ENCODE measurements at regions not wholly inside any gene's neighbourhood (a gene's known extent, or its start where the extent isn't known, plus 50 kb on each side); places are given as distances from the start of the nearest gene placed in this dataset.

DNA sequence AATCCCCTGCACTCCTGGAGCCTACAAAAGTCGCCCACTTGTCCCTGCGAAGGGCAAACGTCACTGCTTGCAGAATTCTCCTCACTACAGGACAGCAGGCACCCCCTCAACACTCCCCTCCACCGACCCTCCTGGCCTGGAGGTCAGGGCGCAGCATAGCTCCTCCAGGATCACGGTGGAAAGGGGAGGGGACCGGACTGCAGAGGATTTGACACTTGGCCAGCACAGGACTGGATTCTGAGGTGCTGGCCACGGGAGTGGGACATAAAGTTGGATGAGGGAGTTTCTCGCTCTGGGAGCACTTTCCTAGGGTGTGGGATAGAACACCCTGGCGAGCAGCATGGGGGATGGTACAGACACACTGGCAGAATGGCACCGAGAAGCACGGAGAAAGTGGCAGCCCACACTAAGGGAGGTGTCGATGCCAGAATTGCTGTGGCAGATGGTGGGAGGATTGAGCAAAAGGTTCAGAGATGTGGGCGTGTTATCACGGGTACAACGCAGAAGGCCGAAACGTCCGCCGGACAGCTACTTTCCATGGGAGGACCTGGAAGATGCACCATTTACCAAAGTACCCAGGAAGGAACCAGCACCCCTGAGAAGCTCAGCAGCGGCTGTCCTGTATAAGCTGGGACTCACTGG, 51.4 kb upstream of the DIO3 start:
- DNase-seq, result no peak

GRCh38 chr14:101511199-101511598, 50.1 kb upstream of the DIO3 start:
- DNase-seq, result no peak
- TF ChIP-seq POLR2A (IDR thresholded peaks at IDR 0.05; ENCODE audit: low read length), result no peak
- no peak for TF ChIP-seq GATA1 (IDR thresholded peaks at IDR 0.05; ENCODE audit: low read depth, low read length)

More for the DNA sequence above, 51.4 kb upstream of the DIO3 start:
- TF ChIP-seq GATA1 (IDR thresholded peaks at IDR 0.05; ENCODE audit: low read depth, low read length), result no peak
- TF ChIP-seq POLR2A (IDR thresholded peaks at IDR 0.05; ENCODE audit: low read length), result no peak
